NCI-H146 (cell line): ENCODE measurements at regions not wholly inside any gene's neighbourhood (a gene's known extent, or its start where the extent isn't known, plus 50 kb on each side); places are given as distances from the start of the nearest gene placed in this dataset.

Source experiments
- DNase-seq: peaks from one replicate; lab custom pipeline; 2025; lab: John Stamatoyannopoulos, UW

GRCh38 chr2:43127941-43128558 is 98.4 kb downstream of the ZFP36L2 start:
- DNase-seq = no peak

GRCh38 chr2:43127208-43127940 is 99.0 kb downstream of the ZFP36L2 start:
- peak; percentile 35 for DNase-seq

GRCh38 chr2:43126817-43127207 is 99.6 kb downstream of the ZFP36L2 start:
- no peak for DNase-seq

GRCh38 chr2:43125090-43125998 is 101.1 kb downstream of the ZFP36L2 start:
- no peak for DNase-seq

- DNase-seq = no peak
Measured at GRCh38 chr2:43124687-43125057, 101.7 kb downstream of the ZFP36L2 start.

GRCh38 chr2:43123981-43124686 is 102.3 kb downstream of the ZFP36L2 start:
- no peak for DNase-seq

GRCh38 chr2:43123486-43123885 is 102.9 kb downstream of the ZFP36L2 start:
- no peak for DNase-seq

GRCh38 chr2:43123028-43123427 is 103.4 kb downstream of the ZFP36L2 start:
- no peak for DNase-seq

GRCh38 chr2:43121580-43122314 is 104.7 kb downstream of the ZFP36L2 start:
- DNase-seq = no peak

- DNase-seq = no peak
Measured at GRCh38 chr2:43119303-43119702, 107.1 kb downstream of the ZFP36L2 start.

- no peak for DNase-seq
Measured at GRCh38 chr2:43117521-43118143, 108.8 kb downstream of the ZFP36L2 start.

- no peak for DNase-seq
Measured at GRCh38 chr2:43116988-43117387, 109.4 kb downstream of the ZFP36L2 start.

GRCh38 chr2:43115881-43116280 is 110.5 kb downstream of the ZFP36L2 start:
- DNase-seq = no peak

GRCh38 chr2:43114210-43114609 is 112.2 kb downstream of the ZFP36L2 start:
- no peak for DNase-seq

GRCh38 chr2:43111788-43112554 is 114.4 kb downstream of the ZFP36L2 start:
- DNase-seq = no peak

- no peak for DNase-seq
Measured at GRCh38 chr2:43110442-43110871, 115.9 kb downstream of the ZFP36L2 start.

GRCh38 chr2:43109261-43109743 is 117.1 kb downstream of the ZFP36L2 start:
- no peak for DNase-seq

GRCh38 chr2:43107679-43108078 is 118.7 kb downstream of the ZFP36L2 start:
- DNase-seq = no peak

- DNase-seq = no peak
Measured at GRCh38 chr2:43106559-43107527, 119.6 kb downstream of the ZFP36L2 start.
